C4-2B (cell line): ENCODE measurements at regions not wholly inside any gene's neighbourhood (a gene's known extent, or its start where the extent isn't known, plus 50 kb on each side); places are given as distances from the start of the nearest gene placed in this dataset.

Experiments
- CTCF ChIP-seq: fragments of 450-650 bp; conservative IDR thresholded peaks from 2 replicates; pipeline ENCODE4 v1.5.1; 2017; ENCODE audit warnings: mild to moderate bottlenecking
- ZFX ChIP-seq: fragments of 450-650 bp; IDR thresholded peaks from 2 replicates; pipeline ENCODE4 v1.6.1; 2017

GRCh38 chr1:2862814-2863647 is 61.5 kb upstream of the TTC34 start:
- no peak for TF ChIP-seq CTCF
- TF ChIP-seq ZFX = no peak
